ENCODE measurements at regions not wholly inside any gene's neighbourhood (a gene's known extent, or its start where the extent isn't known, plus 50 kb on each side); places are given as distances from the start of the nearest gene placed in this dataset.

GRCh38 chr2:175476374-175476773 lies 294.9 kb upstream of the ATP5MC3 start:
- no peak for DNase-seq
- Histone ChIP-seq H3K4me1 (ENCODE audit: insufficient read depth) (no peaks in the 10 kb centered on the region), H3F3A (ENCODE audit: insufficient read depth) (no peaks in the 10 kb centered on the region), H3K4me3 (no peak overlapping the region), H3K27me3 (replicated peaks; ENCODE audit: insufficient read depth) (no peaks in the 10 kb centered on the region), H3K9me3 (ENCODE audit: low read depth) (no peaks in the 10 kb centered on the region), H3K9me2 (ENCODE audit: insufficient read depth) (no peaks in the 10 kb centered on the region), H3K79me2 (ENCODE audit: insufficient read depth) (no peaks in the 10 kb centered on the region), H3K27ac (no peak overlapping the region), H3K4me2 (ENCODE audit: unreplicated experiment) (no peak overlapping the region), H3K9ac (no peak overlapping the region), H4K20me1 (ENCODE audit: insufficient read depth) (no peaks in the 10 kb centered on the region), H3K36me3 (ENCODE audit: low read depth) (no peaks in the 10 kb centered on the region), H2AFZ (no peak overlapping the region)
- 72 to 83% methylated on average over 1 of the region's 1 CpG for WGBS, 2 experiments (ENCODE audit: low coverage in 1 of 2, low lambda C conversion rate in 2 of 2, missing lambda C conversion rate in 2 of 2)
- no peak for TF ChIP-seq EZH2phosphoT487 (IDR thresholded peaks at IDR 0.05; ENCODE audit: insufficient read depth, low read depth)
- TF ChIP-seq EZH2 (IDR thresholded peaks at IDR 0.05; ENCODE audit: insufficient read depth, poor library complexity, severe bottlenecking), result no peak
- in situ Hi-C loops (cut with MboI), result no loop called here

- no peaks in the 10 kb centered on the region for H3K79me2 ChIP-seq (ENCODE audit: insufficient read depth)
- TF ChIP-seq EZH2phosphoT487 (IDR thresholded peaks at IDR 0.05; ENCODE audit: insufficient read depth, low read depth), result no peak
- no peak for TF ChIP-seq EZH2 (IDR thresholded peaks at IDR 0.05; ENCODE audit: insufficient read depth, poor library complexity, severe bottlenecking)
- H4K20me1 ChIP-seq (ENCODE audit: insufficient read depth), result no peaks in the 10 kb centered on the region
- no peaks in the 10 kb centered on the region for H3K9me3 ChIP-seq (ENCODE audit: low read depth)
- H3K36me3 ChIP-seq (ENCODE audit: low read depth), result no peaks in the 10 kb centered on the region
- H3K9me2 ChIP-seq (ENCODE audit: insufficient read depth), result no peaks in the 10 kb centered on the region
- no peak overlapping the region for H3K9ac ChIP-seq
- DNase-seq, result no peak
- H3K4me3 ChIP-seq, result no peak overlapping the region
- H3K4me2 ChIP-seq (ENCODE audit: unreplicated experiment), result no peak overlapping the region
- no peaks in the 10 kb centered on the region for H3F3A ChIP-seq (ENCODE audit: insufficient read depth)
- 71 to 77% methylated on average over 6 of the region's 6 CpGs for WGBS, 2 experiments (ENCODE audit: low coverage in 1 of 2, low lambda C conversion rate in 2 of 2, missing lambda C conversion rate in 2 of 2)
- no peak overlapping the region for H2AFZ ChIP-seq
- in situ Hi-C loops (cut with MboI), result no loop called here
- H3K27me3 ChIP-seq (replicated peaks; ENCODE audit: insufficient read depth), result no peaks in the 10 kb centered on the region
- H3K27ac ChIP-seq, result no peak overlapping the region
- H3K4me1 ChIP-seq (ENCODE audit: insufficient read depth), result no peaks in the 10 kb centered on the region
These were observed 293.6 kb upstream of the ATP5MC3 start for GRCh38 chr2:175475130-175475529.

DNA sequence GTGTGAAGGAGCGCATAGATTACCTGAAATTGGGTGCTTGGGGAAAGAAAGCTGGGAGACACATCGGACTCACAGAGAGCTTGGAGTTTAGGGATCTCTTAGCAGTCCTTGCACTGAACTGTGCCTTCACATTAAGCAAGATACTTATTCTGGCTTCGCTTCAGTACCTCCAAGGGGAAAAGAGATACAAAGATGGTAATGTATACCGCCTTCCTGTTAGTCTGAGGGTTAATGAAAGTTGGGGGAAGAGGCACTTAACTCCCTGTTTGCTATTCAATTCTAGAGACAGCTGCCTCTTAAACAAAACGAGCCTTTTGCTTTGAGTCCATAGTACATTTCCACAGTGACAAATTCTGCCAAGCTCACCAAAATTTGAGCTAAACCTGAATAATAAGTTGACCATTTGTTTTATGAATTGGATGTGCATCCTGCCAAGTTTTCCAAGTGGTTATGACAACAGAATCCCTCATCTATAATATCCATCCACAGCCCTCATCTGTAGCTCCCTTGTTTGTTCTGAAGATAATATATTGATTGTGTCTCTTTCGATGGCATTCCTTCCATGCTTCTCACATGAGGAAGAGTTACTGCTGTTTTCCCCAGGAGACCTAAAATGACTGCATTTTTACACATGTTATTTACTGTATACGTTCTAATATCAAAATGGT lies 287.1 kb upstream of the ATP5MC3 start:
- DNase-seq, result no peak
- no peaks in the 10 kb centered on the region for H3K4me1 ChIP-seq (ENCODE audit: insufficient read depth)
- no peaks in the 10 kb centered on the region for H3K36me3 ChIP-seq (ENCODE audit: low read depth)
- no peaks in the 10 kb centered on the region for H3K79me2 ChIP-seq (ENCODE audit: insufficient read depth)
- no peak overlapping the region for H3K9ac ChIP-seq
- no peak overlapping the region for H3K4me2 ChIP-seq (ENCODE audit: unreplicated experiment)
- no peaks in the 10 kb centered on the region for H4K20me1 ChIP-seq (ENCODE audit: insufficient read depth)
- no peak overlapping the region for H3K27ac ChIP-seq
- no peaks in the 10 kb centered on the region for H3F3A ChIP-seq (ENCODE audit: insufficient read depth)
- no peak overlapping the region for H3K4me3 ChIP-seq
- no peak for TF ChIP-seq EZH2phosphoT487 (IDR thresholded peaks at IDR 0.05; ENCODE audit: insufficient read depth, low read depth)
- no peak for TF ChIP-seq EZH2 (IDR thresholded peaks at IDR 0.05; ENCODE audit: insufficient read depth, poor library complexity, severe bottlenecking)
- in situ Hi-C loops (cut with MboI), result no loop called here
- no peaks in the 10 kb centered on the region for H3K9me3 ChIP-seq (ENCODE audit: low read depth)
- H3K9me2 ChIP-seq (ENCODE audit: insufficient read depth), result no peaks in the 10 kb centered on the region
- no peak overlapping the region for H2AFZ ChIP-seq
- WGBS, 2 experiments (ENCODE audit: low coverage in 1 of 2, low lambda C conversion rate in 2 of 2, missing lambda C conversion rate in 2 of 2), result 36 to 37% methylated on average over 7 of the region's 7 CpGs
- H3K27me3 ChIP-seq (replicated peaks; ENCODE audit: insufficient read depth), result no peaks in the 10 kb centered on the region

DNA sequence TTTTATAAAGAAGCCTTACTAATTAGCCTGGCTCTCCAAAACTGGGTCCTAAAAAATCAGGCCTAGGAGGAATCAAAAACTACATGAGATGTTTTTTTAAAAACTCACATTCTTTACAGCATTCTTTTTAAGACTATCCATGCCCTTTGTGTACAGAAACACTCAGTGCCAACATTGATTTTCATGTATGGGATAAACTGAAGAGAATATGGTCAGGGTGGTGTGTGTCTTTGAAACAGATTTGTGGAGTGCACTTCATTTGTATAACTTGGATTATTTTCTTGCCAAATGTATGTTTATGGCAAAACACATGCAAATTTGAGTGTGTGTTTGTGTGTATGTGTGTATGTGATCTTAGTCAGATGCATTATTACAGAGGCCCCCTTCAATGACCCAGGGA lies 283.6 kb upstream of the ATP5MC3 start:
- H4K20me1 ChIP-seq (ENCODE audit: insufficient read depth), result no peaks in the 10 kb centered on the region
- H3K27ac ChIP-seq, result no peak overlapping the region
- TF ChIP-seq EZH2phosphoT487 (IDR thresholded peaks at IDR 0.05; ENCODE audit: insufficient read depth, low read depth) (no peak), EZH2 (IDR thresholded peaks at IDR 0.05; ENCODE audit: insufficient read depth, poor library complexity, severe bottlenecking) (no peak)
- H3K9me3 ChIP-seq (ENCODE audit: low read depth), result no peaks in the 10 kb centered on the region
- H3K4me3 ChIP-seq, result no peak overlapping the region
- no peak overlapping the region for H2AFZ ChIP-seq
- no peaks in the 10 kb centered on the region for H3K36me3 ChIP-seq (ENCODE audit: low read depth)
- DNase-seq, result no peak
- no peaks in the 10 kb centered on the region for H3F3A ChIP-seq (ENCODE audit: insufficient read depth)
- H3K9ac ChIP-seq, result no peak overlapping the region
- no peak overlapping the region for H3K4me2 ChIP-seq (ENCODE audit: unreplicated experiment)
- H3K9me2 ChIP-seq (ENCODE audit: insufficient read depth), result no peaks in the 10 kb centered on the region
- no peaks in the 10 kb centered on the region for H3K79me2 ChIP-seq (ENCODE audit: insufficient read depth)
- in situ Hi-C loops (cut with MboI), result no loop called here
- no peaks in the 10 kb centered on the region for H3K27me3 ChIP-seq (replicated peaks; ENCODE audit: insufficient read depth)
- H3K4me1 ChIP-seq (ENCODE audit: insufficient read depth), result no peaks in the 10 kb centered on the region

GRCh38 chr2:175464311-175464670 lies 282.8 kb upstream of the ATP5MC3 start:
- H4K20me1 ChIP-seq (ENCODE audit: insufficient read depth), result no peaks in the 10 kb centered on the region
- in situ Hi-C loops (cut with MboI), result no loop called here
- no peak overlapping the region for H3K4me2 ChIP-seq (ENCODE audit: unreplicated experiment)
- H3K79me2 ChIP-seq (ENCODE audit: insufficient read depth), result no peaks in the 10 kb centered on the region
- DNase-seq, result no peak
- H3K9me2 ChIP-seq (ENCODE audit: insufficient read depth), result no peaks in the 10 kb centered on the region
- H3K27ac ChIP-seq, result no peak overlapping the region
- H2AFZ ChIP-seq, result no peak overlapping the region
- no peaks in the 10 kb centered on the region for H3K36me3 ChIP-seq (ENCODE audit: low read depth)
- H3K9me3 ChIP-seq (ENCODE audit: low read depth), result no peaks in the 10 kb centered on the region
- no peaks in the 10 kb centered on the region for H3F3A ChIP-seq (ENCODE audit: insufficient read depth)
- no peak overlapping the region for H3K9ac ChIP-seq
- TF ChIP-seq EZH2 (IDR thresholded peaks at IDR 0.05; ENCODE audit: insufficient read depth, poor library complexity, severe bottlenecking), result no peak
- TF ChIP-seq EZH2phosphoT487 (IDR thresholded peaks at IDR 0.05; ENCODE audit: insufficient read depth, low read depth), result no peak
- WGBS, 2 experiments (ENCODE audit: low coverage in 1 of 2, low lambda C conversion rate in 2 of 2, missing lambda C conversion rate in 2 of 2), result 61 to 64% methylated on average over 7 of the region's 7 CpGs
- no peaks in the 10 kb centered on the region for H3K27me3 ChIP-seq (replicated peaks; ENCODE audit: insufficient read depth)
- H3K4me1 ChIP-seq (ENCODE audit: insufficient read depth), result no peaks in the 10 kb centered on the region
- no peak overlapping the region for H3K4me3 ChIP-seq

All from GM23248 (cell line).